ENCODE measurements at regions not wholly inside any gene's neighbourhood (a gene's known extent, or its start where the extent isn't known, plus 50 kb on each side); places are given as distances from the start of the nearest gene placed in this dataset.
"Not testable (repeated sequence)": the region's sequence is repeated elsewhere in the genome, so short reads cannot be mapped to it uniquely, and the experiment has no call there.

DNA sequence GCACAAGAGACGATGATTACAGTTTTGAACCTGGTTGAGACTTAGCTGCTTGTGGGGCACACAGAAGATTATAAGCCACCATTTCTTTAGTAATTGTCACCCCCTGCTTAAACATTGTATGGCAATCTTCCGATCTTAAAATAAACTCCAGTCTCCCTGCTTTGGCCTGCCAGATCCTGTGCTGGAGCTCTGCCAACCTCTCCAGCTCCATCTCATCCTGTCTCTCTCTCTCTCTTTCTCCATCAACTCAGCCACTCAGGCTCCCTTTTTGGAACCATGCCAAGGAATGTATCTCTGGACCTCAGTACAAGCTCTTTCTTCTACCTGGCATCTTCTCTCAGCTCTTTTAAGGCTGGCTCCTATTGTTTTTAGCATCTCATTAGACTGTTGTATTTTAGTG is 1053.2 kb downstream of the REEP3 start:
- H3K27me3 ChIP-seq (ENCODE audit: insufficient read depth, low read length): no peaks in the 10 kb centered on the region
- no peaks in the 10 kb centered on the region for H3K36me3 ChIP-seq (ENCODE audit: insufficient read depth, low read length)
- no peaks in the 10 kb centered on the region for H3F3A ChIP-seq (ENCODE audit: insufficient read depth, low read length)
- no peak overlapping the region for H3K4me3 ChIP-seq (ENCODE audit: low read depth, low read length, poor library complexity, severe bottlenecking)
- H3K9me3 ChIP-seq (ENCODE audit: low read length): no peaks in the 10 kb centered on the region
- TF ChIP-seq, protein P1, sequence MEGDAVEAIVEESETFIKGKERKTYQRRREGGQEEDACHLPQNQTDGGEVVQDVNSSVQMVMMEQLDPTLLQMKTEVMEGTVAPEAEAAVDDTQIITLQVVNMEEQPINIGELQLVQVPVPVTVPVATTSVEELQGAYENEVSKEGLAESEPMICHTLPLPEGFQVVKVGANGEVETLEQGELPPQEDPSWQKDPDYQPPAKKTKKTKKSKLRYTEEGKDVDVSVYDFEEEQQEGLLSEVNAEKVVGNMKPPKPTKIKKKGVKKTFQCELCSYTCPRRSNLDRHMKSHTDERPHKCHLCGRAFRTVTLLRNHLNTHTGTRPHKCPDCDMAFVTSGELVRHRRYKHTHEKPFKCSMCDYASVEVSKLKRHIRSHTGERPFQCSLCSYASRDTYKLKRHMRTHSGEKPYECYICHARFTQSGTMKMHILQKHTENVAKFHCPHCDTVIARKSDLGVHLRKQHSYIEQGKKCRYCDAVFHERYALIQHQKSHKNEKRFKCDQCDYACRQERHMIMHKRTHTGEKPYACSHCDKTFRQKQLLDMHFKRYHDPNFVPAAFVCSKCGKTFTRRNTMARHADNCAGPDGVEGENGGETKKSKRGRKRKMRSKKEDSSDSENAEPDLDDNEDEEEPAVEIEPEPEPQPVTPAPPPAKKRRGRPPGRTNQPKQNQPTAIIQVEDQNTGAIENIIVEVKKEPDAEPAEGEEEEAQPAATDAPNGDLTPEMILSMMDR (IDR thresholded peaks at IDR 0.05; ENCODE audit: low read length): no peak
- TF ChIP-seq EZH2 (IDR thresholded peaks at IDR 0.05; ENCODE audit: borderline replicate concordance, low read length): no peak
- no peaks in the 10 kb centered on the region for H4K20me1 ChIP-seq (ENCODE audit: insufficient read depth, low read length)
- H3K4me1 ChIP-seq (ENCODE audit: insufficient read depth, low read length, severe bottlenecking): no peaks in the 10 kb centered on the region
- no peak overlapping the region for H3K4me2 ChIP-seq (ENCODE audit: low read length)
- no peak overlapping the region for H3K9ac ChIP-seq (ENCODE audit: low read length)
- no peak overlapping the region for H2AFZ ChIP-seq (ENCODE audit: low read length)
- no peaks in the 10 kb centered on the region for H3K79me2 ChIP-seq (ENCODE audit: insufficient read depth, low read length)
- H3K9me2 ChIP-seq (ENCODE audit: low read depth, low read length): no peaks in the 10 kb centered on the region
- H3K27ac ChIP-seq (ENCODE audit: low read depth, low read length, poor library complexity, severe bottlenecking): no peak overlapping the region

DNA sequence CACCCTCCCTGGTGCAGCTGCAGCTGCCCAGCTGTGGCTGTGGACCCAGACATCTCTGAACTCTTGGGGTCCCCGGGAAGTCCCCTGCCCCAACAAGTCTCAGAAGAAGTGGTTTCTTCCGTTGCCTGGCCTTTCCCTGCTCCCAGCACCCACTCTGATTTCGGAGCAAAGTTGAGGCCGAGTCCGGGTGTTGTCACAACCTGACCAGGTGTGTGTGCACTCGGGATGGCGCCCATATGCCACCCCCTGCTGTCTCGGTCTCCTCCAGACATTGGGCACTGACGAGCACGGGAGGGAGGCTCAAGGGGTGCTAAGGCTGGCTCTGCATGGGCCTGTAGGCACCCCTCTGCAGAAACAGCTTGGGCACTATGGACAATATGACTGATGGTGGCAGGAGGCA is 1055.3 kb downstream of the REEP3 start:
- Histone ChIP-seq H3F3A (ENCODE audit: insufficient read depth, low read length) (no peaks in the 10 kb centered on the region), H3K27ac (ENCODE audit: low read depth, low read length, poor library complexity, severe bottlenecking) (no peak overlapping the region), H3K79me2 (ENCODE audit: insufficient read depth, low read length) (no peaks in the 10 kb centered on the region), H3K36me3 (ENCODE audit: insufficient read depth, low read length) (no peaks in the 10 kb centered on the region), H3K4me2 (ENCODE audit: low read length) (no peak overlapping the region), H3K27me3 (ENCODE audit: insufficient read depth, low read length) (no peaks in the 10 kb centered on the region), H2AFZ (ENCODE audit: low read length) (no peak overlapping the region), H3K4me3 (ENCODE audit: low read depth, low read length, poor library complexity, severe bottlenecking) (no peak overlapping the region), H3K4me1 (ENCODE audit: insufficient read depth, low read length, severe bottlenecking) (no peaks in the 10 kb centered on the region), H3K9me3 (ENCODE audit: low read length) (no peaks in the 10 kb centered on the region), H3K9ac (ENCODE audit: low read length) (no peak overlapping the region), H3K9me2 (ENCODE audit: low read depth, low read length) (no peaks in the 10 kb centered on the region), H4K20me1 (ENCODE audit: insufficient read depth, low read length) (no peaks in the 10 kb centered on the region)
- TF ChIP-seq, protein P1 (IDR thresholded peaks at IDR 0.05; ENCODE audit: low read length): no peak
- TF ChIP-seq EZH2 (IDR thresholded peaks at IDR 0.05; ENCODE audit: borderline replicate concordance, low read length): no peak

DNA sequence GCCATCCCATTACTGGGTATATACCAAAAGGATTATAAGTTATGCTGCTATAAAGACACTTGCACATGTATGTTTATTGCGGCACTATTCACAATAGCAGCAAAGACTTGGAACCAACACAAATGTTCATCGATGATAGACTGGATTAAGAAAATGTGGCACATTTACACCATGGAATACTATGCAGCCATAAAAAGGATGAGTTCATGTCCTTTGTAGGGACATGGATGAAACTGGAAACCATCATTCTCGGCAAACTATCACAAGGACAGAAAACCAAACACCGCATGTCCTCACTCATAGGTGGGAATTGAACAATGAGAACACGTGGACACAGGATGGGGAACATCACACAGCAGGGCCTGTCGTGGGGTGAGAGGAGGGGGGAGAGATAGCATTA is 1057.6 kb downstream of the REEP3 start:
- not testable (repeated sequence) for H3K4me2 ChIP-seq (ENCODE audit: low read length); H2AFZ ChIP-seq (ENCODE audit: low read length); H3K27me3 ChIP-seq (ENCODE audit: insufficient read depth, low read length); H3K36me3 ChIP-seq (ENCODE audit: insufficient read depth, low read length); H3F3A ChIP-seq (ENCODE audit: insufficient read depth, low read length); H3K27ac ChIP-seq (ENCODE audit: low read depth, low read length, poor library complexity, severe bottlenecking); H3K9me2 ChIP-seq (ENCODE audit: low read depth, low read length); H3K79me2 ChIP-seq (ENCODE audit: insufficient read depth, low read length); H3K9ac ChIP-seq (ENCODE audit: low read length); H3K4me1 ChIP-seq (ENCODE audit: insufficient read depth, low read length, severe bottlenecking); H3K9me3 ChIP-seq (ENCODE audit: low read length); H4K20me1 ChIP-seq (ENCODE audit: insufficient read depth, low read length); H3K4me3 ChIP-seq (ENCODE audit: low read depth, low read length, poor library complexity, severe bottlenecking)

DNA sequence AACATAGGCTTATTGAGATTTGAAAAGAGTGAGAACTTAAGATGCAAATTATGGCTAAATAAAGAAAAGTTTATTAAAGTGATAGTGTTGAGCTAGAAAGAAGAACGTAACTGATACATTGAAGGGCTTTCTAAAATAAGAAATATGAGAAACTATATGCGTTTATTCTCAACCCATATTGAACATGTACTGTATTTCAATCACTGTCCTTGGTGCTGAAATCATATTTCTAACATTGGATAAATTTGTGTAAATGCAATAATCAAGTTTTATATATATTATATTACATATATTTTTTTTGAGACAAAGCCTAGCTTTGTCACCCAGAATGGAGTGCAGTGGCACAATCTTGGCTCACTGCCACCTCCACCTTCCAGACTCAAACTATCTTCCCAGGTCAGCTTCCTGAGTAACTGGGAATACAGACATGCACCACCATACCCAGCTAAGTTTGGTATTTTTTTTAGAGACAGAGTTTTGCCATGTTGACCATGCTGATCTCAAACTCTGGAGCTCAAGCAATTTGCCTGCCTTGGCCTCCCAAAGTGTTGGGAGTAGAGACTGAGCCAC is 1065.8 kb downstream of the REEP3 start:
- H3K79me2 ChIP-seq (ENCODE audit: insufficient read depth, low read length): no peaks in the 10 kb centered on the region

More for the DNA sequence above, 1065.8 kb downstream of the REEP3 start:
- Histone ChIP-seq H3K27ac (ENCODE audit: low read depth, low read length, poor library complexity, severe bottlenecking) (no peak overlapping the region), H3K4me3 (ENCODE audit: low read depth, low read length, poor library complexity, severe bottlenecking) (no peak overlapping the region), H3K9ac (ENCODE audit: low read length) (no peak overlapping the region), H3K36me3 (ENCODE audit: insufficient read depth, low read length) (no peaks in the 10 kb centered on the region), H3K4me1 (ENCODE audit: insufficient read depth, low read length, severe bottlenecking) (no peaks in the 10 kb centered on the region), H3K4me2 (ENCODE audit: low read length) (no peak overlapping the region), H3K9me2 (ENCODE audit: low read depth, low read length) (no peaks in the 10 kb centered on the region), H3K9me3 (ENCODE audit: low read length) (no peaks in the 10 kb centered on the region), H4K20me1 (ENCODE audit: insufficient read depth, low read length) (no peaks in the 10 kb centered on the region), H3K27me3 (ENCODE audit: insufficient read depth, low read length) (no peaks in the 10 kb centered on the region), H3F3A (ENCODE audit: insufficient read depth, low read length) (no peaks in the 10 kb centered on the region), H2AFZ (ENCODE audit: low read length) (no peak overlapping the region)
- no peak for TF ChIP-seq EZH2 (IDR thresholded peaks at IDR 0.05; ENCODE audit: borderline replicate concordance, low read length)
- TF ChIP-seq, protein P1 (IDR thresholded peaks at IDR 0.05; ENCODE audit: low read length): no peak
